Ectodermal cell (in vitro differentiated cells): ENCODE measurements at regions not wholly inside any gene's neighbourhood (a gene's known extent, or its start where the extent isn't known, plus 50 kb on each side); places are given as distances from the start of the nearest gene placed in this dataset.

Experiments
- H3K27ac ChIP-seq: 2 replicates; pipeline ENCODE4 v1.7.0; 2013; ENCODE audit warnings: mild to moderate bottlenecking, low read depth, low read length; ENCODE audit not compliant: insufficient read depth, poor library complexity, severe bottlenecking
- H3K27me3 ChIP-seq: 2 replicates; pipeline ENCODE4 v1.7.0; 2013; ENCODE audit warnings: mild to moderate bottlenecking, low read length; ENCODE audit not compliant: insufficient read depth, control insufficient read depth, poor library complexity, severe bottlenecking
- H3K36me3 ChIP-seq: one replicate; pipeline ENCODE4 v1.7.0; 2013; ENCODE audit warnings: low read length; ENCODE audit not compliant: control insufficient read depth, insufficient read depth
- H3K4me1 ChIP-seq: one replicate; pipeline ENCODE4 v1.7.0; 2013; ENCODE audit warnings: low read length; ENCODE audit not compliant: control insufficient read depth, insufficient read depth
- H3K4me3 ChIP-seq: 2 replicates; pipeline ENCODE4 v1.7.0; 2013; ENCODE audit warnings: low read depth, low read length, control low read depth; ENCODE audit not compliant: insufficient read depth
- H3K9me3 ChIP-seq: 2 replicates; pipeline ENCODE4 v1.7.0; 2013; ENCODE audit warnings: mild to moderate bottlenecking, low read length, moderate library complexity; ENCODE audit not compliant: control insufficient read depth
- WGBS, 2 experiments: methylation state at CpG; one replicate each; pipeline ENCODE4 v1.1.7; 2013; ENCODE audit warnings: missing lambda C conversion rate in 2 of 2; 5-methylcytosine and 5-hydroxymethylcytosine counted together

DNA sequence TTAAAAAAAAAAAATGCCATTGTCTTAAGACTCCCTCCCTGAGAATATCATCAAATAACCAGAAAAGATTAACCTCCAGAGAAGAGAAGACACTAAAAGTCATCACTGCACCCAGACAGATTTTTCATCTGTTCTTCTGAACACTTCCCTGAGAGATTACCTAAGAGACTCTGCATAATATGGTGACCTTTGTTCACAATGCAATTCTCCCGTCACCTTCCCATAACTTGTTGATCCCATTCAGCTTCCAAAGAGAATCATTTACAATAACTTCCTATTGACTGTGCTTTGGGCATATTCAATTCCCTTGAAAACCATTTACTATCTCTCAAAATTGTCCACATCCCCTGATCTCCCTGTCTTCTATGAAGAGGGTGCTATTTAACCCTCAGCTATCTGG, 85.1 kb upstream of the SMAD1 start:
- H3K9me3 ChIP-seq = no peaks in the 10 kb centered on the region
- WGBS, 2 experiments = 85 to 96% methylated on average over 1 of the region's 1 CpG
- H3K27me3 ChIP-seq = no peaks in the 10 kb centered on the region

DNA sequence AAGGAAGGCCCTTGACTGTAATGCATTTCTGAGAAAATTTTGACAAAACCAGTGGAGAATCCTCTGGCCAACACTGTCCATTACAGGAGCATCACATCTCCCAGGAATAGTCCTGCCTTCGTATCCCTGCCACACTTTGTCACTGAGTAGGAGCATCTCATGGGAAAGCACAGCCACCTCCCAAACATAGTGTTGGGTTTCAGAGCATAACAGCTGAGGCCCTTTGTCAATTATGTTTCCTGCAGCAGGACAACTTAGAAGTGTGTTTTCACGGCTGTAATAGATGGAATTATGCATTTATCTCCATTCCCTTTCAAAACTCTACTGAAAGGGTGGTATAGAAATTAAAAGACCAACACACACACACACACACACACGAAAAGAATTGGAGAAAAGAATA, 91.1 kb upstream of the SMAD1 start:
- Histone ChIP-seq H3K27me3 (no peaks in the 10 kb centered on the region), H3K36me3 (no peaks in the 10 kb centered on the region), H3K4me1 (no peaks in the 10 kb centered on the region), H3K9me3 (no peaks in the 10 kb centered on the region), H3K27ac (no peak overlapping the region), H3K4me3 (no peak overlapping the region)
- 92 to 93% methylated on average over 1 to 2 of the region's 3 CpGs for WGBS, 2 experiments

More for the DNA sequence above, 85.1 kb upstream of the SMAD1 start:
- Histone ChIP-seq H3K36me3 (no peaks in the 10 kb centered on the region), H3K4me3 (no peak overlapping the region), H3K4me1 (no peaks in the 10 kb centered on the region), H3K27ac (no peak overlapping the region)

GRCh38 chr4:145389550-145389949, 92.1 kb upstream of the SMAD1 start:
- no peak overlapping the region for H3K27ac ChIP-seq
- no peaks in the 10 kb centered on the region for H3K27me3 ChIP-seq
- no peak overlapping the region for H3K4me3 ChIP-seq
- H3K4me1 ChIP-seq = no peaks in the 10 kb centered on the region
- no peaks in the 10 kb centered on the region for H3K9me3 ChIP-seq
- H3K36me3 ChIP-seq = no peaks in the 10 kb centered on the region
- 93% methylated on average over 4 of the region's 4 CpGs for WGBS, 2 experiments

- H3K27me3 ChIP-seq = no peaks in the 10 kb centered on the region
- no peaks in the 10 kb centered on the region for H3K36me3 ChIP-seq
- H3K4me1 ChIP-seq = no peaks in the 10 kb centered on the region
- H3K27ac ChIP-seq = no peak overlapping the region
- WGBS, 2 experiments = 91 to 93% methylated on average over 3 of the region's 3 CpGs
- no peaks in the 10 kb centered on the region for H3K9me3 ChIP-seq
- no peak overlapping the region for H3K4me3 ChIP-seq
Measured at GRCh38 chr4:145388043-145388442, 93.6 kb upstream of the SMAD1 start.

GRCh38 chr4:145387079-145387478, 94.6 kb upstream of the SMAD1 start:
- Histone ChIP-seq H3K36me3 (no peaks in the 10 kb centered on the region), H3K9me3 (no peaks in the 10 kb centered on the region), H3K4me3 (no peak overlapping the region), H3K27me3 (no peaks in the 10 kb centered on the region), H3K27ac (no peak overlapping the region), H3K4me1 (no peaks in the 10 kb centered on the region)
- WGBS, 2 experiments = 86 to 93% methylated on average over 3 of the region's 3 CpGs

GRCh38 chr4:145381163-145381562, 100.5 kb upstream of the SMAD1 start:
- H3K4me3 ChIP-seq = no peak overlapping the region
- H3K4me1 ChIP-seq = no peaks in the 10 kb centered on the region
- no peaks in the 10 kb centered on the region for H3K9me3 ChIP-seq
- H3K27me3 ChIP-seq = no peaks in the 10 kb centered on the region
- WGBS, 2 experiments = 87 to 88% methylated on average over 1 of the region's 1 CpG
- H3K36me3 ChIP-seq = no peaks in the 10 kb centered on the region
- no peak overlapping the region for H3K27ac ChIP-seq

DNA sequence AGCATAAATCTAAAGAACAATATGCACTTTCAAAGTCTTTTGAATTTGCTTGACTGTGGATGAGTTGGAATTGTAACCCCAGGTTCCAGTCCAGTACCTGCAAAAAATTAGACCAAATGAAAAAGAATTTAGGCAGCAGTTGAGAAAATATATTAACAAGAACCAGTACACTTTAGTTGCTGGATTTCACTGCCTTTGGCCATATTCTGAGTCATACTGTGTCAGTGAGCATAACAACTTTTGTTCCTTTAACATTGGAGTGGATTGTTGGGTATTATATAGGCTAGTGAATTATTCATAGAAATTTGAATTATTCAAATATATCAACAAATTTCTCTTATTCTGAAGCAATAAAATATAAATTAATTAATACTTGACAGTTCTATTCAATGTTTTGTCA, 101.5 kb upstream of the SMAD1 start:
- H3K27me3 ChIP-seq = no peaks in the 10 kb centered on the region
- no peaks in the 10 kb centered on the region for H3K4me1 ChIP-seq
- no peak overlapping the region for H3K27ac ChIP-seq
- H3K36me3 ChIP-seq = no peaks in the 10 kb centered on the region
- no peaks in the 10 kb centered on the region for H3K9me3 ChIP-seq
- no peak overlapping the region for H3K4me3 ChIP-seq

- Histone ChIP-seq H3K4me3 (no peak overlapping the region), H3K27me3 (no peaks in the 10 kb centered on the region), H3K9me3 (no peaks in the 10 kb centered on the region), H3K4me1 (no peaks in the 10 kb centered on the region), H3K36me3 (no peaks in the 10 kb centered on the region), H3K27ac (no peak overlapping the region)
- WGBS, 2 experiments = 94 to 96% methylated on average over 20 of the region's 20 CpGs
Measured at GRCh38 chr4:145375416-145375815, 106.2 kb upstream of the SMAD1 start.

DNA sequence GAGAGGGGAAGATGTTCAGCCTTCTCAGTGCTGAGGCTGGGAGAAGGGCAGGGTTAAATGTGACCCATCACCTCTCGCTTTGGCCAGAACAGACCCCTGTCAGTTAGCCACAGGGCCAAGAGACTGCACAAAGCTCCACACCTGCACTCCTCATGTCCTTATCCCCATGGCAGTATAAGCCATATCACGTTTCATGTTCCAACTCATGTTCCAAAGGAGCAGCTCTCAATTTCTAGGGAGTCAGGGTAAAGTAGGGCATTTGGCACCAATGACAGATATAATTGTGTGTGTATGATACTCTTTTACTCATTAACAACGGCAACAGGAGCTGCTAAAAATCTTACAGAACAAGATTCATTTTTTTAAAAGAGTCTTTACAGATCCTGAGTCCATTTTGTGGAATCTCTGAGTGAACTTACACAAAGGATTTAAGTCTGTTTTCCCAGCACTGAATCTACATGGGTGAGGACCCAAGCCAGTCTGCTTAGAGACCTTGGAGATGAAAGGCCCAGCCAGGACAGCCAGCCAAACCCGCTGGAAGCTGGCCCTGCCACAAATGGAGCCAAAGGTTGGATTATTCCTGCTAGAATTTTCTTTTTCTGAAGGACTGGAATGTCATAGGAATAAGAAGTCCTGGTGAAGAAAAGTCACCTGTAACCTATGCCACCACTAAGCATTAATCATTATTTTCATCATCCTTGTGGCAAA, 129.1 kb upstream of the SMAD1 start:
- Histone ChIP-seq H3K27ac (no peak overlapping the region), H3K4me1 (no peaks in the 10 kb centered on the region), H3K9me3 (no peaks in the 10 kb centered on the region), H3K4me3 (no peak overlapping the region), H3K27me3 (no peaks in the 10 kb centered on the region), H3K36me3 (no peaks in the 10 kb centered on the region)
- 85 to 92% methylated on average over 4 of the region's 4 CpGs for WGBS, 2 experiments

DNA sequence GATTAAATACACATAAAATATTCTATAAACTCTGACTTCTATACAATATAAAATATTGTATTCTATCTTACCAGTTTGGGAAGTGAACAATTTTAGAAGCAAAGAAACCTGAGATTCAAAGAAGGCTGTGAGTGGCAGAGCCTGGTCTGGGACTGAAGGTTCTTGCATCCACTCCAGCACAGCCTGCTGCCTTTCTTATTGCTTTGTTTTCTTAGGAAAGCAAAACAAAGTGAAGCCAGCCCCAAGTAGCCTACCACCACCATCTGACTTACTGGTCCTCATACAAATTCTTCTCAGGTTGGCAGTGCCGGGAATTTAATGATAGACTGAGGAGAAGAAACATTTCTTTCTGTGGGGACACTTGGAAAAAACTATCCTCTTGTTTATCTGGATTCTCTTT, 129.7 kb upstream of the SMAD1 start:
- Histone ChIP-seq H3K27ac (no peak overlapping the region), H3K4me3 (no peak overlapping the region), H3K36me3 (no peaks in the 10 kb centered on the region), H3K9me3 (no peaks in the 10 kb centered on the region), H3K4me1 (no peaks in the 10 kb centered on the region), H3K27me3 (no peaks in the 10 kb centered on the region)
- 100% methylated on average over 1 of the region's 1 CpG for WGBS, 2 experiments

DNA sequence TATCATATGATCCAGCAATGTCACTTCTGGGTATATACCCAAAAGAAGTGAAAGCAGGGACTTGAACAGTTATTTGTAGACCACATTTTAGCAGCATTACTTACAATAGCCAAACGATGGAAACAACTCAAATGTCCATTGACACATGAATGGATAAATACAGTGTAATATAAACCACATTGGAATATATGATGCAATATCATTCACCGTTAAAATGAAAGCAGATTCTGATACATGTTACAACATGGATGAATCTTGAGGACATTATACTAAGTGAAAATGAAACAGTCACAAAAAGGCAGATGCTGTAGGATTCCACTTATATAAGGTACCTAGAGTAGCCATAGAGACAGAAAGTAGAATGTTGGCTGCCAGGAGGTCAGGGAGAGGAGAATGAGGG, 130.5 kb upstream of the SMAD1 start:
- H3K27me3 ChIP-seq = no peaks in the 10 kb centered on the region
- H3K36me3 ChIP-seq = no peaks in the 10 kb centered on the region
- H3K4me1 ChIP-seq = no peaks in the 10 kb centered on the region
- H3K27ac ChIP-seq = no peak overlapping the region
- WGBS, 2 experiments = 90 to 100% methylated on average over 1 to 2 of the region's 2 CpGs
- no peaks in the 10 kb centered on the region for H3K9me3 ChIP-seq
- no peak overlapping the region for H3K4me3 ChIP-seq
